ENCODE measurements at regions not wholly inside any gene's neighbourhood (a gene's known extent, or its start where the extent isn't known, plus 50 kb on each side); places are given as distances from the start of the nearest gene placed in this dataset.

DNA sequence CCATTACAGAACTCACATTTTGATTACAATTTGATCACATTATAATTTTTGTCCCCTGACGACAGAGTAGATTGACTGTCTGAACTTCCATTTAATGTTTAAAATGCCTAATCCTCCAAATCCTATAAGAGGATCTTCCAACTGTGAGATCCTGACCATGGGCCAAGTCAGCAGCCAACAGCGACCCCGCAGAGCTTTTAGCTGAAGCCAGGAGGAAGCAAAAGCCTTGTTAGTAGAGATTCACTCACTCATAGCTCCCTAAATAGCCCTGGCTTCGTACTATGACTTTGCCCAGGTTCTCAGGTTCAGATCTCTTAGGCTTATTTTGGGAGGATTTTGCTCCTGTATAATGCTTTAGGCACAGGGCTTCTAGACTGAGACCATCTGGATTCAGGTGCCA, 413.1 kb downstream of the NKX6-1 start:
- no peaks in the 10 kb centered on the region for H3K4me1 ChIP-seq
- no peak for TF ChIP-seq POLR2AphosphoS5 (IDR thresholded peaks at IDR 0.05)
- no peak for TF ChIP-seq EP300 (IDR thresholded peaks at IDR 0.05)
- WGBS, 2 donors, result 70 to 73% methylated on average over 4 of the region's 4 CpGs
- H3K4me3 ChIP-seq, result no peak overlapping the region
- no peak overlapping the region for H3K27ac ChIP-seq
- no peaks in the 10 kb centered on the region for H3K9me3 ChIP-seq
- H3K27me3 ChIP-seq, result no peaks in the 10 kb centered on the region
- intact Hi-C loops (cut with DNase I), result no loop called here
- H3K36me3 ChIP-seq, result no peaks in the 10 kb centered on the region
- no peak for DNase-seq

DNA sequence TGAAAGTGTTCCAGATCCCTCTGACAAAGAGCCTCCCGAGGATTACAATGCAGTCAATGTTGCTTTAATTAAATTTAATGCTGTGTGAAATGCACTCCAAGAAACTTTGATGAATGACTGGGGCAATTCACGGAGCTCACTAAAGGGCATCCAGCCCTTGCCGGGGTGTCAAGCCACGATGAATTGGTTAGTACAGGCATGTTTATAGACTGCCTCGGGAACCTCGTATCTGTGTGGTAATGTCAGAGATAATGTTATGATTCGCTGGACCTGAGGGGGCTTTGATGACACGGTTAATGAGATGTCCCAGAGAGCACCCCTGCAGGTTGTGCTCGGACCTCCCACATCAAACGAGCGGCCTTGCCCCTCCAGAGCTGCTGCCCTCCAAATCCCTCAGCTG, 428.8 kb downstream of the NKX6-1 start:
- H3K9me3 ChIP-seq, result no peaks in the 10 kb centered on the region
- no peaks in the 10 kb centered on the region for H3K36me3 ChIP-seq
- intact Hi-C loops (cut with DNase I), result no loop called here
- no peaks in the 10 kb centered on the region for H3K4me1 ChIP-seq
- H3K4me3 ChIP-seq, result no peak overlapping the region
- TF ChIP-seq EP300 (IDR thresholded peaks at IDR 0.05), result no peak
- no peak for TF ChIP-seq POLR2A (IDR thresholded peaks at IDR 0.05)
- TF ChIP-seq, protein P1, sequence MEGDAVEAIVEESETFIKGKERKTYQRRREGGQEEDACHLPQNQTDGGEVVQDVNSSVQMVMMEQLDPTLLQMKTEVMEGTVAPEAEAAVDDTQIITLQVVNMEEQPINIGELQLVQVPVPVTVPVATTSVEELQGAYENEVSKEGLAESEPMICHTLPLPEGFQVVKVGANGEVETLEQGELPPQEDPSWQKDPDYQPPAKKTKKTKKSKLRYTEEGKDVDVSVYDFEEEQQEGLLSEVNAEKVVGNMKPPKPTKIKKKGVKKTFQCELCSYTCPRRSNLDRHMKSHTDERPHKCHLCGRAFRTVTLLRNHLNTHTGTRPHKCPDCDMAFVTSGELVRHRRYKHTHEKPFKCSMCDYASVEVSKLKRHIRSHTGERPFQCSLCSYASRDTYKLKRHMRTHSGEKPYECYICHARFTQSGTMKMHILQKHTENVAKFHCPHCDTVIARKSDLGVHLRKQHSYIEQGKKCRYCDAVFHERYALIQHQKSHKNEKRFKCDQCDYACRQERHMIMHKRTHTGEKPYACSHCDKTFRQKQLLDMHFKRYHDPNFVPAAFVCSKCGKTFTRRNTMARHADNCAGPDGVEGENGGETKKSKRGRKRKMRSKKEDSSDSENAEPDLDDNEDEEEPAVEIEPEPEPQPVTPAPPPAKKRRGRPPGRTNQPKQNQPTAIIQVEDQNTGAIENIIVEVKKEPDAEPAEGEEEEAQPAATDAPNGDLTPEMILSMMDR (IDR thresholded peaks at IDR 0.05), result no peak
- no peak for TF ChIP-seq POLR2AphosphoS5 (IDR thresholded peaks at IDR 0.05)
- WGBS, 2 donors, result 40 to 66% methylated on average over 11 of the region's 11 CpGs
- no peaks in the 10 kb centered on the region for H3K27me3 ChIP-seq
- no peak for DNase-seq
- no peak overlapping the region for H3K27ac ChIP-seq

DNA sequence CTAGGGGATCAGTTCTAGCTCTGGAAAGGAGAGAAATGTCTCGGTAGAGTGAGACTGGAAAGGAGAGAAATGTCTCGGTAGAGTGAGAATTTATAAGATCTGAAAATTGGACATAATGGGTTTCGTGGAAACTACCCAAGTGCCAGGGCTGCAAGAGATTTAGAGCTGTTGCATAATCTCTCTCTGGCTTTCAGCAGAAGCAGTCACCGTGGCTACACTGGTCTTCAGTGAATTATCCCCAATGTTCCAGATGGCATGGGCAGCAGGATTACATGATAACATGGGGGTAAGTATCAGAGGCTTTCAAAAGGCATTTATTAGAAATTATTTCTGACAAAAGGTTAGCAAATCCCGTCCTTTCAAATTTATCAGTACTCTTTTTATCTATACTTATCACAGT, 435.5 kb downstream of the NKX6-1 start:
- Histone ChIP-seq H3K27me3 (no peaks in the 10 kb centered on the region), H3K4me3 (no peak overlapping the region), H3K9me3 (no peaks in the 10 kb centered on the region), H3K36me3 (no peaks in the 10 kb centered on the region), H3K27ac (no peak overlapping the region), H3K4me1 (no peaks in the 10 kb centered on the region)
- no peak for DNase-seq
- WGBS, 2 donors, result 77 to 81% methylated on average over 5 of the region's 5 CpGs
- intact Hi-C loops (cut with DNase I), result no loop called here
- TF ChIP-seq, protein P1 (IDR thresholded peaks at IDR 0.05), result no peak
- no peak for TF ChIP-seq POLR2A (IDR thresholded peaks at IDR 0.05)
- TF ChIP-seq EP300 (IDR thresholded peaks at IDR 0.05), result no peak
- TF ChIP-seq POLR2AphosphoS5 (IDR thresholded peaks at IDR 0.05), result no peak

DNA sequence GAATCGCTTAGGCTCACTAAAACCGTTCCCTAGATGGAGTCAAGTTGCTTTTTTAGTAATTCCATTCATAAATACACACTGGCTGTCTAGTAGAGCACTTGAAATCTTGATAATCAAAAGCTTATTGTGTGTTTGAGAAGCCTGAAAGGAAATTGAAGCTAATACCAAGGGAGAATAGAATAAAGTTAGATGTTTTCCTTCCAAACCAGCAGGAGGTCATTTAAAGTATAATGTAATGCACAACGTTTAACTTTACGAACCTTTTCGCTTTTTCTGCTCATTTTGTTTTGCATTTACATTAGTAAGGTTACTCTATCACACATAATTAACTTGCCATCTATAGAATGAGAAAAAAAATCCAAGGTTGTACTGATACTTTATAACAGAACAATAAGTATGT, 440.9 kb downstream of the NKX6-1 start:
- intact Hi-C loops (cut with DNase I), result no loop called here
- Histone ChIP-seq H3K4me1 (no peaks in the 10 kb centered on the region), H3K27me3 (no peaks in the 10 kb centered on the region), H3K27ac (no peak overlapping the region), H3K4me3 (no peak overlapping the region), H3K36me3 (no peaks in the 10 kb centered on the region), H3K9me3 (no peaks in the 10 kb centered on the region)
- 60 to 70% methylated on average over 5 of the region's 5 CpGs for WGBS, 2 donors
- TF ChIP-seq POLR2AphosphoS5 (IDR thresholded peaks at IDR 0.05), result no peak
- TF ChIP-seq POLR2A (IDR thresholded peaks at IDR 0.05), result no peak
- TF ChIP-seq EP300 (IDR thresholded peaks at IDR 0.05), result no peak
- TF ChIP-seq, protein P1 (IDR thresholded peaks at IDR 0.05), result no peak
- no peak for DNase-seq

DNA sequence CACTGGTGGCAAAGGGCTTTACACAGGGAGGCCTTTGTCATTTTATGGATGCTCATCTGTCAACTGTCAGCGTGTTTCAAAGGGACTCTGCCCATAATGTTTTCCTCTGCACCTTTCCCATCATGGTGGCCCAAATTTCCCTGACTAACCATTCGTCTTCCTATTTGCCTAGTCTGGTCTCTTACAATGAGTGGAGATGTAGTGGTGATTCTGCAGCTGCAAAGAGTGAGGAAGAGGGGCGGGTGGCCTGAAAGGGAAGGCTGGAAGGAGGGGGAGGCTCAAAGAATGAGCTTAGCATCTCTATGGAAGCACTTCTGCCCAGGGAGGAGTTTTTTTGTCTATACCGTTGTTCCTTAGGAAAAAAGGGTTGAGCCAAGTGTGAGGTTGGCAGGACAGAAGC, 447.5 kb downstream of the NKX6-1 start:
- Histone ChIP-seq H3K4me1 (no peaks in the 10 kb centered on the region), H3K27me3 (no peaks in the 10 kb centered on the region), H3K36me3 (no peaks in the 10 kb centered on the region), H3K27ac (no peak overlapping the region), H3K9me3 (no peaks in the 10 kb centered on the region), H3K4me3 (no peak overlapping the region)
- TF ChIP-seq POLR2A (IDR thresholded peaks at IDR 0.05) (no peak), EP300 (IDR thresholded peaks at IDR 0.05) (no peak), POLR2AphosphoS5 (IDR thresholded peaks at IDR 0.05) (no peak)
- TF ChIP-seq, protein P1 (IDR thresholded peaks at IDR 0.05), result no peak
- no peak for DNase-seq
- 54 to 55% methylated on average over 4 of the region's 4 CpGs for WGBS, 2 donors
- intact Hi-C loops (cut with DNase I), result no loop called here
